ENCODE measurements at regions not wholly inside any gene's neighbourhood (a gene's known extent, or its start where the extent isn't known, plus 50 kb on each side); places are given as distances from the start of the nearest gene placed in this dataset.
"Not testable (repeated sequence)": the region's sequence is repeated elsewhere in the genome, so short reads cannot be mapped to it uniquely, and the experiment has no call there.

DNA sequence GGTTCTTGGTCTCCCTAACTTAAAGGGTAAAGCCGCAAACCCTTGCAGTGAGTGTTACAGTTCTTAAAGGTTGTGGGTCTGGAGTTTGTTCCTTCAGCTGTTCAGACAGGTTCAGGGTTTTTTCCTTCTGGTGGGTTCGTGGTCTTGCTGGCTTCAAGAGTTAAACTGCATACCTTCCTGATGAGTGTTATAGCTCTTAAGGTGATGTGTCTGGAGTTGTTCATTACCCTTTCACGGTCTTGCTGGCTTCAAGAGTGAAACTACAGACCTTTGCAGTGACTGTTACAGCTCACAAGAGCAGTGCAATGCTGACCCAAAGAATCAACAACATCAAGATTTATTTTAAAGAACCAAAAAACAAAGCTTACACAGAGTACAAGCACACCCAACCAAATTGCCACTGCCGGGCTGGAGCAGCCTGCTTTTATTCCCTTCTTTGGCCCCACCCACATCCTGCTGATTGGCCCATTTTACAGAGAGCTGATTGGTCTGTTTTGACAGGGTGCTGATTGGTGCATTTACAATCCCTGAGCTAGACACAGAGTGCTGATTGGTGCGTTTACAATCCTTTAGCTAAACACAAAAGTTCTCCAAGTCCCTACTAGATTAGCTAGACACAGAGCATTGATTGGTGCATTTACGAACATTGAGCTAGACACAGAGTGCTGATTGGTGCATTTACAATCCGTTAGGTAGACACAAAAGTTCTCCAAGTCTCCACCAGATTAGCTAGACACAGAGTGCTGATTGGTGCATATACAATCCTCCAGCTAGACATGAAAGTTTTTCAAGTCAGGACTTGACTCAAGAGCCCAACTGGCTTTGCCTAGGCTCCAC is 121.2 kb upstream of the TMEM170B start:
- H3K4me3 ChIP-seq (ENCODE audit: low read depth, low read length); H3K36me3 ChIP-seq (ENCODE audit: control insufficient read depth, insufficient read depth, low read length); H3K9me3 ChIP-seq (ENCODE audit: control insufficient read depth, insufficient read depth, low read length); H3K27ac ChIP-seq (ENCODE audit: low read depth, low read length); H3K27me3 ChIP-seq (ENCODE audit: control insufficient read depth, insufficient read depth, low read length); H3K9ac ChIP-seq (ENCODE audit: low read depth, low read length); H3K4me1 ChIP-seq (ENCODE audit: control insufficient read depth, insufficient read depth, low read length): not testable (repeated sequence)

DNA sequence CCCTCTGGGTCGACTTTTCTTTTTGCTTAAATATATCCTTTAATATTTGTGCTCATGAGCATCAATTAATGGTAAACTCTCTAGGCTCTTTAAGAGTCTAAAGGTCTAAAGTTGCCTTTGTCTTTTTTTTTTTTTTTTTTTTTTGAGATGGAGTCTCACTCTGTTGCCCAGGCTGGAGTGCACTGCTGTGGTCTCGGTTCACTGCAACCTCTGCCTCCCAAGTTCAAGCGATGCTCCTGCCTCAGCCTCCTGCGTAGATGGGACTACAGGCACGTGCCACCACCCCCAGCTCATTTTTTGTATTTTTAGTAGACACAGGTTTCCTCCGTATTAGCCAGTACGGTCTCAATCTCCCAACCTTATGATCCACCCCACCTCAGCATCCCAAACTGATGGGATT is 122.0 kb upstream of the TMEM170B start:
- Histone ChIP-seq H3K9ac (ENCODE audit: low read depth, low read length) (no peak overlapping the region), H3K27me3 (ENCODE audit: control insufficient read depth, insufficient read depth, low read length) (no peaks in the 10 kb centered on the region), H3K36me3 (ENCODE audit: control insufficient read depth, insufficient read depth, low read length) (no peaks in the 10 kb centered on the region), H3K9me3 (ENCODE audit: control insufficient read depth, insufficient read depth, low read length) (0 out of 2 replicates have a peak, but pooled peaks cover 5% of the 10 kb centered on the region), H3K4me3 (ENCODE audit: low read depth, low read length) (no peak overlapping the region), H3K4me1 (ENCODE audit: control insufficient read depth, insufficient read depth, low read length) (no peaks in the 10 kb centered on the region; the same call in 1 of the 2 replicates), H3K27ac (ENCODE audit: low read depth, low read length) (no peak overlapping the region)

DNA sequence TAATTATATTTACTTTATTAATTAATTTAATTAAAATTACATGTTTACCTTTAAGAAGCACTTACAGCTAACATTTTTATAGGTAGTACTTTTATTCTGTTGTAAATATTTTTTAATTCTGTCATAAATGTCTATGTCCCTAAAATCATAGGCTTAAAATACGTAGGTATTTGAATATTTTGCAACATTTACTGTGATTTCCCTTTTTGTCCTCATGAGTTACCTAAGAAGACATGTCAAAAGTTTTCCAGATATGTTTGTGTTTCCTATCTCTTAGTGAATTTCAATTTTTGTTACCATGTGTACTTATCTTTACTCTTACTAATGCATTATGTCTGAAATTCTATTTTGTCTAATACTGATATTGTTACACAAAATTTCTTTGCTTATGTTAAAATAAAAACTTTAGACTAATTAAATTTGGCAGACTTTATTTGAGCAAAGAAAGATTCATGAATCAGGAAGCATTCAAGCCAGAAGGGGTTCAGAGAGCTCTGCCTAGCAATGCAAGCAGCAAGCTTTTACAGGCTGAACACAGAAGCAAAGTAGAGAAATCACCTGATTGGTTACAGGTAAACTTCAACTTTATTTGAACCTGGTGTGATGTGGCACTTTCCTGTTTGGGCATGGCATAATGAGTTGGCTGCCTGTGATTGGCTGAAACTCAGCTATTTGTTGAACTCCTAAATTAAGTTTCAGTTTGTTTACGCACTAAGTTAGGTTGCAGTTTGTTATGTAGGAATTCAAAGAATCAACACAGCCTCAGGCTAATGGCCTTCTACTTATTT is 123.2 kb upstream of the TMEM170B start:
- Histone ChIP-seq H3K4me3 (ENCODE audit: low read depth, low read length) (no peak overlapping the region; the same call in 1 of the 2 replicates), H3K4me1 (ENCODE audit: control insufficient read depth, insufficient read depth, low read length) (no peaks in the 10 kb centered on the region; the same call in 1 of the 2 replicates), H3K27me3 (ENCODE audit: control insufficient read depth, insufficient read depth, low read length) (no peaks in the 10 kb centered on the region), H3K9me3 (ENCODE audit: control insufficient read depth, insufficient read depth, low read length) (0 out of 2 replicates have a peak, but pooled peaks cover 5% of the 10 kb centered on the region), H3K27ac (ENCODE audit: low read depth, low read length) (no peak overlapping the region), H3K36me3 (ENCODE audit: control insufficient read depth, insufficient read depth, low read length) (no peaks in the 10 kb centered on the region), H3K9ac (ENCODE audit: low read depth, low read length) (no peak overlapping the region)

DNA sequence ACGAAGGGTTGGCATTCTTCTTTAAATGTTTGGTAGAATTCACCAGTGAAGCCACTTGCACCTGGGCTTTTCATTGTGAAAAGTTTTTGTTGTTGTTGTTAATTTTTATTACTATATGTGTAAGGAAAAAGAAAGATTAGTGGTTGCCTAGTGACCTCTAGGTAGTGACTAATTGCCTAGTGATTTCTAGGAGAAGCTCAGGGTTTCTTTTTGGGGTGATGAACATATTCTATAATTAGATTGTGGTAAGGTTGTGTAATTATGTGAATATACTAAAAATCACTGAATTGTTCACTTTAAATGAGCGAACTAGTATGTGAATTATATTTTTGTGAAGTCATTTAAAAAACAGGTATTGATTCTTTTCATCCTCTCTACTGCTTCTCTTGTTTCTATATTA is 123.8 kb upstream of the TMEM170B start:
- 0 out of 2 replicates have a peak, but pooled peaks cover 5% of the 10 kb centered on the region for H3K9me3 ChIP-seq (ENCODE audit: control insufficient read depth, insufficient read depth, low read length)
- H3K27me3 ChIP-seq (ENCODE audit: control insufficient read depth, insufficient read depth, low read length), result no peaks in the 10 kb centered on the region
- no peak overlapping the region for H3K4me3 ChIP-seq (ENCODE audit: low read depth, low read length)
- H3K36me3 ChIP-seq (ENCODE audit: control insufficient read depth, insufficient read depth, low read length), result no peaks in the 10 kb centered on the region
- no peaks in the 10 kb centered on the region; the same call in 1 of the 2 replicates for H3K4me1 ChIP-seq (ENCODE audit: control insufficient read depth, insufficient read depth, low read length)
- no peak overlapping the region for H3K27ac ChIP-seq (ENCODE audit: low read depth, low read length)
- no peak overlapping the region for H3K9ac ChIP-seq (ENCODE audit: low read depth, low read length)

DNA sequence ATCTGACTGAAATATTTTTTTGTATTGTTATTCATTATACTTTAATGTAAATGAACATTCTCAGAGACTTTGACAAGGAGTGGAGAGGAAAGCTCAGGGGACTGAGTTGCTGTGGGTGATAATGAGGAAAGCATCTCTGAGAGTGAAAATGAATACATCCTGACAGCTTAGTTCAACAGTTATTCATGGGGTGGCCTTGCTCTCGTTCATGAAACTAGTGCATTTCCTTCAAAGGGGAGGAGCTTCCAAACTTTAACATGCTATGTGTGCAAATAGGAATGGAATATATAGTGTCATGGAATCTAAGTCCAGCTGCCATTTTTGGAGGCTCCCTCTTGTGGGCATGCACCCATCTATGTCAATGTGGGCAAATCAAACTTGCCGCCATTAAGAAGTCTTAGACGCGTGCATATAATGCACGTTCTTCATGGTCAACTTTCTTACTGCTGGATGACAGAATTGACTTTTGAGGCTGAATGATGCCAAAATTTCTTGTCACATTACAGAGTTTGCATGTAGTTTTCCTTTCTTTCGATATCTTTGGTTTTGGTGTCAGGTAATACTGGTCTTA is 124.3 kb upstream of the TMEM170B start:
- Histone ChIP-seq H3K27ac (ENCODE audit: low read depth, low read length) (no peak overlapping the region), H3K4me1 (ENCODE audit: control insufficient read depth, insufficient read depth, low read length) (no peaks in the 10 kb centered on the region; the same call in 1 of the 2 replicates), H3K4me3 (ENCODE audit: low read depth, low read length) (no peak overlapping the region), H3K9me3 (ENCODE audit: control insufficient read depth, insufficient read depth, low read length) (0 out of 2 replicates have a peak, but pooled peaks cover 5% of the 10 kb centered on the region), H3K9ac (ENCODE audit: low read depth, low read length) (no peak overlapping the region), H3K36me3 (ENCODE audit: control insufficient read depth, insufficient read depth, low read length) (no peaks in the 10 kb centered on the region), H3K27me3 (ENCODE audit: control insufficient read depth, insufficient read depth, low read length) (no peaks in the 10 kb centered on the region)

DNA sequence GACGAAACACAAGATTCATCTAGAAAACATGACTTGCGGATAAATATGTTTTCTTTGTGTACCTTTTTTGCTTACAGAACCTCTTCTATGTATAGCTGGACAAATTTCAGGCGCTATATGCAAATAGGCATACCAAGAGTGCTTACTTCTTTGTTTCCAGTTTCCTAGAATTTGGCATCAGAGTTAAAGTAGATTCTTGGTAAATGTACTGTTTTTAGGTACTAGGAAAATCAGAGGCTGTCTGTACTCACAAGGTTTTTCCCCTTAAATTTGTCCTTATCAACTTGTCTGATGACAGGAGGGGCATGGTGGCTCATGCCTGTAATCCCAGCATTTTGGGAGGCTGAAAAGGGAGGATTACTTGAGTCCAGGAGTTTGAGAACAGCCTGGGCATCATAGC is 124.9 kb upstream of the TMEM170B start:
- Histone ChIP-seq H3K9ac (ENCODE audit: low read depth, low read length) (no peak overlapping the region), H3K27me3 (ENCODE audit: control insufficient read depth, insufficient read depth, low read length) (no peaks in the 10 kb centered on the region), H3K27ac (ENCODE audit: low read depth, low read length) (no peak overlapping the region), H3K36me3 (ENCODE audit: control insufficient read depth, insufficient read depth, low read length) (no peaks in the 10 kb centered on the region), H3K4me1 (ENCODE audit: control insufficient read depth, insufficient read depth, low read length) (no peaks in the 10 kb centered on the region; the same call in 1 of the 2 replicates), H3K9me3 (ENCODE audit: control insufficient read depth, insufficient read depth, low read length) (0 out of 2 replicates have a peak, but pooled peaks cover 5% of the 10 kb centered on the region), H3K4me3 (ENCODE audit: low read depth, low read length) (no peak overlapping the region)

DNA sequence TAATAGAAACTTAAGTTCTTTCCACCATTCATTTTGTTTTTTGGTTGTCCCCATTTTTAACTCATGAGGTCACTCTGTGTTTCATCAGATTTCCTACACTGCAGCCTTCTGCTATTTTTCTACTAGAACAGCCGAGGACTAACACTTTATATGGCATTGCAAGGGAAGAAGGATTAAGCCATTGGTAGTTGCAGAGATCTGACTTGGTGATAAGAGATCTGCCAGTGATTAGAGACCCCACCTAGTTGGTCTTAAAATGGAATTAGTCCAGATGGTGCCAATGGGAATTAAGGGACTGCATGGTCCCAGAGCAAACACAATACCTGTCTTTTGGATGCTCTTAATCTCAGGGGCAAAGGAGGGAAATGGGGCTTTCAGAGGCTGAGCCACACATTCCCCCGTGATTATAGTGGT is 125.5 kb upstream of the TMEM170B start:
- no peak overlapping the region for H3K9ac ChIP-seq (ENCODE audit: low read depth, low read length)
- no peak overlapping the region for H3K4me3 ChIP-seq (ENCODE audit: low read depth, low read length)
- H3K27me3 ChIP-seq (ENCODE audit: control insufficient read depth, insufficient read depth, low read length), result no peaks in the 10 kb centered on the region
- H3K27ac ChIP-seq (ENCODE audit: low read depth, low read length), result no peak overlapping the region
- H3K36me3 ChIP-seq (ENCODE audit: control insufficient read depth, insufficient read depth, low read length), result no peaks in the 10 kb centered on the region
- 0 out of 2 replicates have a peak, but pooled peaks cover 5% of the 10 kb centered on the region for H3K9me3 ChIP-seq (ENCODE audit: control insufficient read depth, insufficient read depth, low read length)
- H3K4me1 ChIP-seq (ENCODE audit: control insufficient read depth, insufficient read depth, low read length), result no peaks in the 10 kb centered on the region; the same call in 1 of the 2 replicates

DNA sequence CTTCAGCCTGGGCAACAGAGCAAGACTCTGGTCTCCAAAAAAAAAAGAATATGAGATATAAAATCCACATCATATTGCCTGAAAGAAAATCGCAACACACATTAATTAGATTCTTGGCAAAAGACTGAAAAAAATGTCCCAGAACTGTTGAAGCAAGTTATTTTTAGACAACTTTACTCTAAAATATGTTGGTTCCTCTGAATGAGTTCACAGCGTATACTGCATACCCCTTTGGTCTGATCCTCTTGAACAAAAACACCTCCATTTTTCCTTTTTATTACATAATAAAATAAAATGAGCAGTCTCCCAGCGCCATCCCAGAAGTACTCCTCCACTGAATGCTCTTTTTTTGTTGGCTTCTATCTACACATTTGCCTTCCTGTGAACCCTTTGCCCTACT is 126.0 kb upstream of the TMEM170B start:
- 0 out of 2 replicates have a peak, but pooled peaks cover 4% of the 10 kb centered on the region for H3K9me3 ChIP-seq (ENCODE audit: control insufficient read depth, insufficient read depth, low read length)
- H3K9ac ChIP-seq (ENCODE audit: low read depth, low read length), result no peak overlapping the region
- no peak overlapping the region for H3K4me3 ChIP-seq (ENCODE audit: low read depth, low read length)
- no peaks in the 10 kb centered on the region for H3K27me3 ChIP-seq (ENCODE audit: control insufficient read depth, insufficient read depth, low read length)
- H3K4me1 ChIP-seq (ENCODE audit: control insufficient read depth, insufficient read depth, low read length), result no peaks in the 10 kb centered on the region; the same call in 1 of the 2 replicates
- H3K27ac ChIP-seq (ENCODE audit: low read depth, low read length), result no peak overlapping the region
- no peaks in the 10 kb centered on the region for H3K36me3 ChIP-seq (ENCODE audit: control insufficient read depth, insufficient read depth, low read length)

DNA sequence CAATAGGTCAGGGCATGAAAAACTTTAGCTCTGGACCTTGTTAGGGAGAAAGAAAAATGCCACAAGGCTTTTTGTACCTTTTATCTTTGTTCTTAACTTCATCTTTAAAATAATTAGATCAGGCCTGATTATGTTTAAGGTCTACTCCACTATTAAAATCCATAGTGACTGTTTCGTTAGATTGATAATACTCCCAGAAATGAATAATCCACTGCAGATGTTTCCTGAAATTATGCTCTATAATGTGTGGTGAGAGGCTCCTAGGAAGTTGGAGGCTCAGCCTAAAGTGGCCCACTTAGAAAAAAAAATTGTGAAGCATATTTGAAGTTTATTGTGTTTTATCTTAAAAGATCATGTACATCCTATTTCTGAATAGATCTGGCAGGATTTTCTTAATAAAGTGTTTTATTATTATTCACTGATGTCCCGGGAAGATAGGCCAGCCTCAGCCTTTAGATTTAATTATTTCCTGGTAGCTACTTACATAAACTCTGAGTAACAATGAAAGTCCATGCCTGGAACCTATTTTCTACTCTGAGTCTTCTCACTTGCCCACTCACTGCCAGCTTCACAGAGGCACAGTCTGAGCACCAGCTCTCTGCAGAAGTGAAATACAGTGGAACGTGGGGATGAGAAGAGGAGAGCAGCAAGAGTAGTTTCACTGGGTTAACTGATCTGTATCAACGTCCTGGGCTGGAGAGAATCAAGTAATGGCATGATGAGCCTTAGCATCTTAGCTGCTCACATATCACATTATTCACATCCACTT is 126.8 kb upstream of the TMEM170B start:
- Histone ChIP-seq H3K4me1 (ENCODE audit: control insufficient read depth, insufficient read depth, low read length) (no peaks in the 10 kb centered on the region; the same call in 1 of the 2 replicates), H3K9ac (ENCODE audit: low read depth, low read length) (no peak overlapping the region), H3K4me3 (ENCODE audit: low read depth, low read length) (no peak overlapping the region), H3K27ac (ENCODE audit: low read depth, low read length) (no peak overlapping the region), H3K36me3 (ENCODE audit: control insufficient read depth, insufficient read depth, low read length) (no peaks in the 10 kb centered on the region), H3K9me3 (ENCODE audit: control insufficient read depth, insufficient read depth, low read length) (no peaks in the 10 kb centered on the region), H3K27me3 (ENCODE audit: control insufficient read depth, insufficient read depth, low read length) (no peaks in the 10 kb centered on the region)

DNA sequence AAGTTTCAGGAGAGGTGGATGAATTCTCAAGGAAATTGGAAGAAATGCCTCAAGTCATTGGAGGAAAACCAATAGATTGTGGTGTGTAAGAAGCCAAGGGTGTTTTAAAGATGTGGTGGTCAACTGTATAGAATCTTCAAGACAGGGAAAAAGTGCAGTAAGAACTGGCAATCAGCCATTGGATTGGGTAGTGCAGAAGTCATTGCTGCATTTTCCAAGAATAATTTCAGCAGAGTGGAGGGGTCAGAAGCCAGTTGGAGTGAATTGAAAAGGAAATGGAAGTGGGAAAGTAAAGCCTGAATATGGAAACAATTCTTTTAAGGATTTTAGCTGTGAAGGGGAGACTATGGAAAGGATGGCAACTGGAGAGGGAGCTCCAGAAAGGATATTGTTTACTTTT is 128.2 kb upstream of the TMEM170B start:
- Histone ChIP-seq H3K9me3 (ENCODE audit: control insufficient read depth, insufficient read depth, low read length) (no peaks in the 10 kb centered on the region), H3K27me3 (ENCODE audit: control insufficient read depth, insufficient read depth, low read length) (no peaks in the 10 kb centered on the region), H3K4me1 (ENCODE audit: control insufficient read depth, insufficient read depth, low read length) (peaks cover 4% of the 10 kb centered on the region; the same call in 1 of the 2 replicates), H3K4me3 (ENCODE audit: low read depth, low read length) (no peak overlapping the region), H3K9ac (ENCODE audit: low read depth, low read length) (no peak overlapping the region), H3K27ac (ENCODE audit: low read depth, low read length) (no peak overlapping the region), H3K36me3 (ENCODE audit: control insufficient read depth, insufficient read depth, low read length) (no peaks in the 10 kb centered on the region)

All from HUES48 (cell line).